Dendritic cell treated with granulocyte-macrophage colony-stimulating factor and Interleukin-4, amounts not matched to agents 40 ng/mL and 50 ng/mL, for 4 days (primary cell): ENCODE measurements at regions not wholly inside any gene's neighbourhood (a gene's known extent, or its start where the extent isn't known, plus 50 kb on each side); places are given as distances from the start of the nearest gene placed in this dataset.
A peak's percentile ranks its signal among the peaks of the same experiment; 100 is the strongest.

Source experiments
- H3K27ac Mint-ChIP-seq: one replicate; pipeline ENCODE4 v1.8.0; 2022; ENCODE audit warnings: mild to moderate bottlenecking, mixed read lengths
- H3K27me3 Mint-ChIP-seq: one replicate; pipeline ENCODE4 v1.8.0; 2022; ENCODE audit warnings: mild to moderate bottlenecking, mixed read lengths
- H3K36me3 Mint-ChIP-seq: one replicate; pipeline ENCODE4 v1.8.0; 2022; ENCODE audit warnings: low read depth, mixed read lengths
- H3K4me1 Mint-ChIP-seq: one replicate; pipeline ENCODE4 v1.8.0; 2022; ENCODE audit warnings: low read depth, mixed read lengths
- H3K4me3 Mint-ChIP-seq: one replicate; pipeline ENCODE4 v1.8.0; 2022; ENCODE audit warnings: mild to moderate bottlenecking, moderate library complexity, mixed read lengths
- H3K9me3 Mint-ChIP-seq: one replicate; pipeline ENCODE4 v1.8.0; 2022; ENCODE audit warnings: mixed read lengths
- intact Hi-C: fragments of 100-400 bp; cut with micrococcal nuclease; formaldehyde crosslinking; loops from one replicate; pipeline ENCODE4 v1.15.0; 2022

DNA sequence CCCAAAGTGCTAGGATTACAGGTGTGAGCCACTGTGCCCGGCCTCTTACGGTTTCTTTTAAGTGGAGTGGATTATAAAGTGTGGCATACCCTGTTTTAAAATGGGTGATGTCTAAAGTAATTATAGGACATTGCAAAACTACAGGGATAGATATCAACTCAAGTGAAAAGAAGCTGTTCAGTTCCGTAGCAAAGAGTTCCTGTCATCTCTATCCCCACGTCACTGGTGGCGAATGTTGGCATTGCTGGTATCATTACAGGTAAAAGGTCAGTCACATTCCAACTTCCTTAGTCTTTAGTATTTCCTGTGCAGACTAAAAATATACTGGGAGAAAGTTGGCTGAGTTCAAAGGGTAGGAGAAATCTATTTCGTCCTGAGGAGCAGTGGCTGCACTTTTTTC, 95.6 kb upstream of the SLC38A2 start:
- Mint-ChIP-seq H3K4me3 (no peak overlapping the region), H3K27me3 (no peaks in the 10 kb centered on the region), H3K4me1 (peaks cover 35% of the 10 kb centered on the region), H3K27ac (no peak overlapping the region), H3K9me3 (no peaks in the 10 kb centered on the region), H3K36me3 (no peaks in the 10 kb centered on the region)
- intact Hi-C loops, result loop anchor here (10.0 kb wide), 1 partner anchor 263 kb away; no protein-coding TSS in a partner anchor

DNA sequence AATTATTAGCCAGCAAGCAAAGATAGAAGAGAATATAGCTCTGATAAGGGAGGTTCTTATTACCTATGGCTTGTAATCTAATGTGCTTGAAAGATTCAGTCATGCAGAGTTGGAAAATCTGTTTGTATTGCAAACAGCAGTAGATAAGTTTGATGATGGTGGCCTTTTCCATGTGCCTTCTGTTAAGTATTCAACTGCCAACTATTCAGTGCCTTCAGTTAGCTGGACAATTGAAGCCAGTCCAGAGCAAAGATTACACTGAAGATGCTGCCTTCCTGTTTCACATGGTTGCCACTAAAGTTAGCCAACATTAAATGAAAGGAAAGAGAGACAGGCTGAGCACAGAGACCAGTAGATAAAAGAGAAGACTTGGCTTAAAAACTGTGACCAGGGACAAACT, 92.7 kb upstream of the SLC38A2 start:
- H3K4me1 Mint-ChIP-seq, result peaks cover 35% of the 10 kb centered on the region
- no peak overlapping the region for H3K27ac Mint-ChIP-seq
- no peak overlapping the region for H3K4me3 Mint-ChIP-seq
- no peaks in the 10 kb centered on the region for H3K27me3 Mint-ChIP-seq
- intact Hi-C loops, result loop anchor here (2.0 to 10.0 kb wide), 2 partner anchors 15 to 261 kb away; no protein-coding TSS in a partner anchor
- H3K9me3 Mint-ChIP-seq, result no peaks in the 10 kb centered on the region
- no peaks in the 10 kb centered on the region for H3K36me3 Mint-ChIP-seq

DNA sequence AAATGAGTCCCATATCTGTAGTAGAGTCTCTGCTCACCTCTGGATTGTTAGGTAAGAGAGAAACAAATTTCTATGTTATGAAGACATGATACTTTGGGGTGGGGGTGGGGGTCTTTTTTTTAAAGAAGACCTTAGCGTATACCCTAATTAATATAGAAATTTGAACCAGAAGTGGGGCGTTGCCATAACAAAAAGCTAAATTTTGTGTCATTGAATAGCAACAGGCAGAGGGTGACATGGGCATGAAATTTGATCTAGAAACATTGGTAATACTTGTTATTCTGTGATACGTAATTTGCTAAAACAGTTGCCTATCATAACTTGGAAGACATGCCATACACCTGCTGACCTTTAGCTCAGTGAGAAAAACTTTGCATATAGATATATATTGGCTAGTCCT, 92.3 kb upstream of the SLC38A2 start:
- no peaks in the 10 kb centered on the region for H3K36me3 Mint-ChIP-seq
- no peak overlapping the region for H3K4me3 Mint-ChIP-seq
- no peaks in the 10 kb centered on the region for H3K27me3 Mint-ChIP-seq
- intact Hi-C loops, result loop anchor here (2.0 to 10.0 kb wide), 2 partner anchors 14 to 260 kb away; no protein-coding TSS in a partner anchor
- H3K4me1 Mint-ChIP-seq, result peaks cover 35% of the 10 kb centered on the region
- H3K9me3 Mint-ChIP-seq, result no peaks in the 10 kb centered on the region
- no peak overlapping the region for H3K27ac Mint-ChIP-seq

DNA sequence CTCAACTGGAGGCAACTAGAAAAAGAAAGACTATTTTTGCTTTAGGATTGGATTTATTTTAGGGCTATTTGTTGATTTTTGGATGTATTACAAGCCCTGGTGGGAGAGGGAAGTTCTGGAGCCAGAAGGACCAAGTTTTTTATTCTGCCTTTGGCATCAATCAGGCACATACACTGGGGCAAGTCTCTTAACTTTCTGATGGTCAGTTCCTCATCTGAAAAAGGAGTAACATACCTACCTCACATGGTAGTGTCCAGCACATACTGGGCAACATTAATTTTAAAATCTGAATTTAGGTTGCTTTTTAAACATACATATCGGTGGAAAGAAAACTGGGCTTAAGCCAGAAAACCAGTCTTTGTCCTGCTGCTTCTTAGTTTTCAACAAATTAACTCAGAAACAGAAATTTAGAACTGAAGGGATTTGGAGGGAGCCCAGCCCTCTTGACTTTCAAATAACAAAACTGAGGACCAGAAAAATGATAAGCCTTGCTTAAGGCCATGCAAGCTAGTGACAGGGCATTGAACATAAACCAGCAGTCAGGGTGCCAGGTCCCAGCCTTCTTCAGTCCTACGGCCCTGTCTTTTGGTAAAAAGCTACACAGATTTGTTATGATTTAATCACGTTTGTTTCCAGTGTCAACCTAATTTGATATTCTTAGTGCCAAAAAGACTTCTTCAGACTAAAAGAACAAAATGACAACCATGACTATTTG, 90.2 kb upstream of the SLC38A2 start:
- Mint-ChIP-seq H3K36me3 (no peaks in the 10 kb centered on the region), H3K27ac (no peak overlapping the region), H3K4me1 (peaks cover 48% of the 10 kb centered on the region), H3K27me3 (no peaks in the 10 kb centered on the region), H3K4me3 (no peak overlapping the region), H3K9me3 (no peaks in the 10 kb centered on the region)
- intact Hi-C loops, result loop anchor here (10.0 kb wide), 1 partner anchor 258 kb away; no protein-coding TSS in a partner anchor

DNA sequence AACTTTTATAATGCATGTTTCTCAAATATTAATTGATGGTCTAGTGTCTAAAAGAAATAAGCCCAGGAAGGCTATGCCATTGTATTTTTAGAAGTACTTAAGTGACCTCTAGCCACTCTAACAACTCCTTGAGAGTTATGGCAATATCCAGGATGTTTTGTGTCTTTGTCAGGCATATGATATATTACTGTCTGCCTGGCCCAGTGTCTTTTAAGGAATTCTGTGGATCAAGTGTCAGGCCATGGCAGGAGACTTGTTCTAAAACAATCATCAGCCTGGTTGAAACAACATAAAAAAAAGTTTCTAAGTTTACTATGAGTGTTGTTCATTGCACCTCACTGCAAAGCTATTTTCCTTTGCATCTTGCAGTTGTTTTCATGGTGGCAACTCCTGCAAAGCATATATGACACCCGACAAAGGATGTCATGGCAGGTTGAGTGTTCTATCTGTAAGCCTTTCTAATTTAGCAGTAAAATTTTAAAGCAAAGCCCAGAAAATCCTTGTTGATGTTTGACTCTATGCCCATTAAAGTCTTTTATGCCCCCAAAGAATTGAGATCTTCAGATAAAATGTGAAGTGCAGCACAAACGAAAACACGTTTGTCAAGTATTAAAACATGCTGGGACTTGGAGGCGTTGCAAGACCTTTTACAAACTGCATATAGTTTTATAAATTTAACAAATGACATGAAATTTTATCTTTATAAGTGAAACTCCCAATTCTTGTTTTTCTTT, 89.5 kb upstream of the SLC38A2 start:
- intact Hi-C loops, result loop anchor here (10.0 kb wide), 1 partner anchor 257 kb away; no protein-coding TSS in a partner anchor
- Mint-ChIP-seq H3K27me3 (no peaks in the 10 kb centered on the region), H3K27ac (no peak overlapping the region), H3K36me3 (no peaks in the 10 kb centered on the region), H3K4me1 (peaks cover 45% of the 10 kb centered on the region), H3K4me3 (no peak overlapping the region), H3K9me3 (no peaks in the 10 kb centered on the region)

DNA sequence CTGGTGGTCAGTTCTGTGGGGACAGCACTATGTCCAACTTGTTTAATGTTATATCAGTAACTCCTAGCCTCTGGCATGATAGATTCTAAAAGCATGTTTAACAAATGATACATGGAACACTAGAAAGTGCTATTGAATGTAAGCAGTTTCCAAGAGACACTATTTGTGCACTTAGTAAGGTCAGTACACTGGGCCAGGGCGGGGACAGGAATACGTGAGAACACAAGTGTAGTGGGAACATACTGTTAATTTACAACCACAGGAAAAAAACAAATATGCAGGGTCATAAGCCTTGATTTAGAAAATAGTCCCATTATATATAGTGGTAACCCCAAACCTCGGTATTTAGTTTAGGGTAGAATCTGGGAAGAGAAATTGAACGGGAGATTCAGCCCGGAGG, 88.9 kb upstream of the SLC38A2 start:
- Mint-ChIP-seq H3K27me3 (no peaks in the 10 kb centered on the region), H3K9me3 (no peaks in the 10 kb centered on the region), H3K27ac (no peak overlapping the region), H3K36me3 (no peaks in the 10 kb centered on the region), H3K4me3 (no peak overlapping the region), H3K4me1 (peaks cover 46% of the 10 kb centered on the region)
- intact Hi-C loops, result loop anchor here (10.0 kb wide), 1 partner anchor 257 kb away; no protein-coding TSS in a partner anchor

DNA sequence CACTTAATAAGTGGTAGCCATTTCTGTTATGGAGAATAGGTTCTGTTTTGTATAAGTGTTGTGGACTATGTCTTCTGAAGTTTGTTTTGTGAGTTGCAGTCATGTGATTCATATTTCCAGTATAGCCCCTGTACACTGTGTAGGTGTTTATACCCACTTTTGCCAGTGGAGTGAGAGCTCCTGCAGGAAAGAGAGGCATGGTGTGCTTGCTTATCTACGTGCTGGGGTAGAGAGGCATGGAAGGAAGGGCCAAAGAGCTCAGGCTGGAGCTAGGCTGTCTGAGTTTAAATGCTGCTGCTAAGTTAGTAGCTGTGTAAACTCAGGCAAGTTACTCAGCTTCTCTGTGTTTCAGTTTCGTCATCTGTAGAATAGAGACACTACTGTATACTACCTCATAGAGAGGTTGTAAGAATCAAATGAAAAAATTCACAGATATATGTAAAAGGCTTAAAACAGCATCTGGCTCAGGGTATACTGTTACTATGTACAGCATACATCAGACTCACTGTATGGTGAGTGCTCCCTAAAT, 88.2 kb upstream of the SLC38A2 start:
- Mint-ChIP-seq H3K9me3 (no peaks in the 10 kb centered on the region), H3K27me3 (no peaks in the 10 kb centered on the region), H3K36me3 (no peaks in the 10 kb centered on the region), H3K4me1 (peaks cover 46% of the 10 kb centered on the region), H3K27ac (peak overlapping the region; percentile 87), H3K4me3 (no peak overlapping the region)
- intact Hi-C loops, result loop anchor here (10.0 kb wide), 1 partner anchor 256 kb away; no protein-coding TSS in a partner anchor

DNA sequence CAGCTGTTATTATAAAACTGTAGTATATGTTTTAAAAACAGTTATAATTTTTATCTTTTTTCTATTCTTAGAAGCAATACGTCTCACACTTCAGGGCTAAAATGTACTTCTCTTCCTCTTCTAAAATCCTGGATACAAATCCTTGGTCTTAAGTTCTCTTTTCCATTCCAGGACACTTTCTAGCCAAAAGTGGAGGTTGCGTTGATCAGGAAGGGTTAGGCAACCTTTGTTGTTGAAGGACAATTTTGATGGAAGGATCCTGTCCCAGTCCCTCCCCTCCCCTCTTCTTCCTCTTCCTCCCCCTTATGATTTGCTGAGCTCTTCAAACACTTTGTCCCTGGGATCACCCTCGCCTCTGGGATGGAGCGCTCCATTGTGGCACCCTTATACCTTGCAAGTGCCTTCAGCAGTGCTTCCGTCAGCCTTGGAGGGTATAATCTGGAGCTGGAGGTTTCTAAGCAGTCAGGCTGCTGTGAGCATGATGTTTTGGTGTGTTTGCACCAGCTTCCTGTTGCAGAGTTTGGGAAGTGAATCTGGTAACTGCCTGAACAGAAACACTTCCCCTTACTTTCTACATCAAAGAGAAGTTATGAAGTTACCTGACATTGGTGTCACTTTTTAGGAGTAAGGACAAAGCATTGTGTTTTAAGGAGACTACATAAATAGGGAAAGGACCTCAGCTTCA, 87.4 kb upstream of the SLC38A2 start:
- H3K4me3 Mint-ChIP-seq, result peak overlapping the region; percentile 70
- H3K4me1 Mint-ChIP-seq, result peaks cover 48% of the 10 kb centered on the region
- H3K27ac Mint-ChIP-seq, result peak overlapping the region; percentile 87
- H3K36me3 Mint-ChIP-seq, result no peaks in the 10 kb centered on the region
- H3K9me3 Mint-ChIP-seq, result no peaks in the 10 kb centered on the region
- no peaks in the 10 kb centered on the region for H3K27me3 Mint-ChIP-seq
- intact Hi-C loops, result loop anchor here (10.0 kb wide), 1 partner anchor 255 kb away; no protein-coding TSS in a partner anchor

DNA sequence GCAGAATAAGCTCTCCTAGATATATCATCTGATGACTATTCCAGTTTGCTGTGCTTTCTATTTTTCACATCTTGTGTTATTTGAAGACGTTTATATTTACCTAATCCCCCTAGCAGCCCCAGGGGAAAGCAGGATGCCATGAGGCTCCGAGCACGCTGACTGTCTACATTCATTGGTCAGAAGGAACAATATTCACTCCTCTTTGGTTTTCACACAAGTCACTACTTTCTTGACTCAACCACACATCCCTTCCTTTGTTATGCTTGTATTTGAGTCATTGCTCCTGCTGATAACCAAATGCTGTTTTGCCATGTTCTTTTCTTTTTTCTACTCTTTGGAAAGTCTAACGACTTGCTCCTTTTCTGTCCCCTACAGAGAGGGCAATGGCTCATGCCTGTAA, 86.5 kb upstream of the SLC38A2 start:
- Mint-ChIP-seq H3K36me3 (no peaks in the 10 kb centered on the region), H3K27ac (peak overlapping the region; percentile 87), H3K9me3 (no peaks in the 10 kb centered on the region), H3K4me1 (peaks cover 54% of the 10 kb centered on the region), H3K27me3 (no peaks in the 10 kb centered on the region), H3K4me3 (peak overlapping the region; percentile 6)
- intact Hi-C loops, result no loop called here

DNA sequence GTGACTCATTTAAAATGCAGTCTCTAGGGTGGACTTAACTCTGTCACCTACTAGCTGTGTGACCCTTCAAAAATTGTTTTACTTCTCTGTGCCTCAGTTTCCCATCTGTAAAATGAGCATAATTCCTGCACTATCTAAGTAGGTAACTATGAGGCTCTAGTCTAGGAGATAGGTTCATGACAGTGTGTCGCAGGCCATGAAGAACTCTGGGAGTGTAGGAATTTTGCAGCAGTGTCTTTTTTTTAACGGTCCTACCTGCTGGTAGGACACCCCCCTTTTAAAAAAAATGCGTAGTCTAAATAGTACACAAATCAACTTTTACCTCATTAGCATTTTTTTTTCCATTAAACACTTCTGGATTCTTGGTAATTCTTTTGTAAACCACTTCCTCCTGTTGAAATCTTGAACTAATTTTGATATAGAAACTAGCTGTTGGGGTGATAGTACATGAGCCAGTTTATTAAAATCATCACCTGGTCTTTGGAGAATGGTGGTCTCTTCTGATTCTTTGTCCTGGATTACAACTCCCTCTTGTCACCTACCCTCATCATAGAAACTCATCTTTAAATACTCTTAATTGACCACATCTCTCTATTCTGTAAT, 86.0 kb upstream of the SLC38A2 start:
- Mint-ChIP-seq H3K27me3 (no peaks in the 10 kb centered on the region), H3K27ac (peak overlapping the region; percentile 87), H3K9me3 (no peaks in the 10 kb centered on the region), H3K36me3 (no peaks in the 10 kb centered on the region), H3K4me3 (no peak overlapping the region), H3K4me1 (peaks cover 55% of the 10 kb centered on the region)
- intact Hi-C loops, result no loop called here

DNA sequence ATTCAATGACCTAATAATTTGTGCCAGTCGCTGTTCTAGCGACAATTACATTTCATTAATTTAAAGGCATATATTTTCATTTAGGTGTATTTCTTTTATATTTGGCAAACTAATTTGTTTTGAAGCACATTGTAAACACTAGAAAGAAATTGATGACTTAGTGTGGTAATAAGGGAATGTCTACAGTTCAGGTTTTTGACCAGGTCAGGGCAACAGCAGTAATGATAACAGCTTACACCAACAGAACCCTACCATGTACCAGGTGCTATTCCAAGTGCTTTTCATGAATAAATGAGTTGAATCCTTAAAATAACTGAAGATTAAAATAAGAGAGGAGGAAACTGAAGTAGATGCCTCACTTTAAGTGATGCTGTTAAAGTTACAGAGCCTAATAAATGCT, 85.4 kb upstream of the SLC38A2 start:
- no peaks in the 10 kb centered on the region for H3K27me3 Mint-ChIP-seq
- peaks cover 59% of the 10 kb centered on the region for H3K4me1 Mint-ChIP-seq
- intact Hi-C loops, result no loop called here
- no peak overlapping the region for H3K4me3 Mint-ChIP-seq
- no peaks in the 10 kb centered on the region for H3K9me3 Mint-ChIP-seq
- H3K36me3 Mint-ChIP-seq, result no peaks in the 10 kb centered on the region
- H3K27ac Mint-ChIP-seq, result no peak overlapping the region

DNA sequence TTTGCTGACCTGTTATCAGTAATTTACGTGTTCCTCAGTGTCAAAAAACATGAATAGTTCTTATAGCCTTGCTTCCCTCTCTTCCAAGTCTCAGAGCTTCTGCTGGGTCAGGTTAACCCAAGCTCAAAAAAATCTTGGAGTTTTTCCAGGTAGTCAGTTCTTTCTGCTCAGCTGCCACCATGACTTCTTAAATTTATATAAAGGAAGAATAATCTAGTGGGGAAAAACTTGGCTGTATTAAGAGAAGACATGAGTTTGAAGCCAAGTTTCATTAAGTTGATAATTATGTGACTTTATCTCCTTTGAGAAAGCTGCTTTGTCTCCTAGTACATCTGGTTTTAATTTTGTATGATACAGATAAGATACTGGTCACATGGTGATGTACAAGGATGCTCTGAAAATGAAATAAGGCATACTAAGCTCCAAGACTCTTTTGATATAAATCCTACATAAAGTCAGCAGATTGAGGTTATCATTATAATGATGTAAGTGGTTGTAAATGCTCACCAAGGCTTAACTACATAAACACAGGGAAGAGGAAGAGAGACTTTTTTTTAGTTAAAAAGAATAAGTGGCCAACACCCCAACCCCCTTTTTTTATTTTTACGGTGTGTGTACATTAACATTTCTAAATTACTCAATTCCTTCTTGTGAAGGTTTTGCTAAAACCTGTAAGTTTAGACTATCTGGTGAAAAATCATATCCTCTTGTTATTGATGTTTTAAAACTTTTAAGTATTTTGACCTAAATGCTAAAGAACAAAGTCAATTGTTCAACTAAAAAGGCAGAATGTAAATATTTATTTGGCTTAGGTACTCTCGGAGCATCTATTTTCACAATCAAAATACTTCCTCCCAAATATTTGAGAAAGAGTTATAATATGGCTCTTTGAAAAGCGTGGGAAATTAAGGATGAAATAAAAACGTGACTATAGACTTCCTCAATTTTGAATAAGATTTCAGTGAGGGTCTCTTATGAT, 84.1 kb upstream of the SLC38A2 start:
- intact Hi-C loops, result no loop called here
- peaks cover 59% of the 10 kb centered on the region for H3K4me1 Mint-ChIP-seq

More for the DNA sequence above, 84.1 kb upstream of the SLC38A2 start:
- no peaks in the 10 kb centered on the region for H3K27me3 Mint-ChIP-seq
- no peaks in the 10 kb centered on the region for H3K9me3 Mint-ChIP-seq
- no peak overlapping the region for H3K4me3 Mint-ChIP-seq
- no peak overlapping the region for H3K27ac Mint-ChIP-seq
- no peaks in the 10 kb centered on the region for H3K36me3 Mint-ChIP-seq
